Stromal cell of bone marrow (primary cell): ENCODE measurements at regions not wholly inside any gene's neighbourhood (a gene's known extent, or its start where the extent isn't known, plus 50 kb on each side); places are given as distances from the start of the nearest gene placed in this dataset.

Source experiments
- DNase-seq: peaks from one replicate; pipeline ENCODE4 v3.0.0-alpha.2; 2012; ENCODE audit warnings: low read depth

- no peak for DNase-seq
These were observed 549.8 kb upstream of the INTU start for GRCh38 chr4:127082986-127083385.

GRCh38 chr4:127084666-127085065, 548.1 kb upstream of the INTU start:
- no peak for DNase-seq

- no peak for DNase-seq
These were observed 535.7 kb upstream of the INTU start for GRCh38 chr4:127097061-127097460.

- DNase-seq, result no peak
These were observed 530.4 kb upstream of the INTU start for GRCh38 chr4:127102361-127102760.

- DNase-seq, result no peak
These were observed 529.1 kb upstream of the INTU start for GRCh38 chr4:127103681-127104115.

- no peak for DNase-seq
These were observed 518.9 kb upstream of the INTU start for GRCh38 chr4:127113844-127114362.

- DNase-seq, result no peak
These were observed 514.1 kb upstream of the INTU start for GRCh38 chr4:127118681-127119080.

GRCh38 chr4:127120441-127121090, 512.2 kb upstream of the INTU start:
- no peak for DNase-seq

- DNase-seq, result no peak
These were observed 507.8 kb upstream of the INTU start for GRCh38 chr4:127124919-127125318.

- no peak for DNase-seq
These were observed 506.0 kb upstream of the INTU start for GRCh38 chr4:127126718-127127117.

- DNase-seq, result no peak
These were observed 501.2 kb upstream of the INTU start for GRCh38 chr4:127131527-127131926.

GRCh38 chr4:127134490-127134889, 498.3 kb upstream of the INTU start:
- no peak for DNase-seq

- DNase-seq, result no peak
These were observed 494.2 kb upstream of the INTU start for GRCh38 chr4:127138586-127138985.

GRCh38 chr4:127139788-127140286, 492.9 kb upstream of the INTU start:
- DNase-seq, result no peak

- DNase-seq, result no peak
These were observed 492.5 kb upstream of the INTU start for GRCh38 chr4:127140306-127140705.

GRCh38 chr4:127141856-127142255, 490.9 kb upstream of the INTU start:
- peak; percentile 77 for DNase-seq

GRCh38 chr4:127143460-127144195, 489.1 kb upstream of the INTU start:
- DNase-seq, result no peak

GRCh38 chr4:127145006-127145540, 487.7 kb upstream of the INTU start:
- no peak for DNase-seq

- DNase-seq, result no peak
These were observed 484.6 kb upstream of the INTU start for GRCh38 chr4:127148165-127148564.

- no peak for DNase-seq
These were observed 483.7 kb upstream of the INTU start for GRCh38 chr4:127149086-127149485.

GRCh38 chr4:127151941-127152340, 480.8 kb upstream of the INTU start:
- DNase-seq, result no peak

GRCh38 chr4:127155116-127155515, 477.6 kb upstream of the INTU start:
- DNase-seq, result peak; percentile 58

GRCh38 chr4:127155555-127155954, 477.2 kb upstream of the INTU start:
- no peak for DNase-seq
